Bronchial epithelial cell (primary cell): ENCODE measurements at regions not wholly inside any gene's neighbourhood (a gene's known extent, or its start where the extent isn't known, plus 50 kb on each side); places are given as distances from the start of the nearest gene placed in this dataset.

Experiments
- DNase-seq: peaks from one replicate; pipeline ENCODE4 v3.0.0-alpha.2; 2010; ENCODE audit warnings: low read depth
- FAIRE-seq: peaks from 2 replicates; lab custom pipeline; 2011; peaks lifted over from hg19 to GRCh38; lab: Jason Lieb, UNC
- H3K27me3 ChIP-seq: 2 replicates; pipeline ENCODE4 v1.5.1; 2011; ENCODE audit warnings: low read length; ENCODE audit not compliant: control insufficient read depth, insufficient read depth
- H3K36me3 ChIP-seq: 2 replicates; pipeline ENCODE4 v1.5.1; 2011; ENCODE audit warnings: low read length; ENCODE audit not compliant: control insufficient read depth, insufficient read depth
- H3K4me3 ChIP-seq: 2 replicates; pipeline ENCODE4 v1.5.1; 2011; ENCODE audit warnings: mild to moderate bottlenecking, low read depth, low read length, control low read depth
- CTCF ChIP-seq: IDR thresholded peaks from 2 replicates; pipeline ENCODE4 v1.5.1; 2011; ENCODE audit warnings: mild to moderate bottlenecking, moderate library complexity, low read length, control low read depth, inconsistent platforms; ENCODE audit not compliant: insufficient read depth, severe bottlenecking

GRCh38 chr13:92952161-92952560 lies 274.4 kb upstream of the GPC6 start:
- FAIRE-seq (no peak), DNase-seq (no peak)
- TF ChIP-seq CTCF = no peak
- Histone ChIP-seq H3K4me3 (no peak overlapping the region), H3K36me3 (no peaks in the 10 kb centered on the region), H3K27me3 (no peaks in the 10 kb centered on the region)

GRCh38 chr13:92954746-92955145 lies 271.9 kb upstream of the GPC6 start:
- FAIRE-seq (no peak), DNase-seq (no peak)
- no peaks in the 10 kb centered on the region for H3K27me3 ChIP-seq
- TF ChIP-seq CTCF = no peak
- H3K36me3 ChIP-seq = no peaks in the 10 kb centered on the region
- H3K4me3 ChIP-seq = no peak overlapping the region

- Histone ChIP-seq H3K27me3 (no peaks in the 10 kb centered on the region), H3K4me3 (no peak overlapping the region), H3K36me3 (no peaks in the 10 kb centered on the region)
- TF ChIP-seq CTCF = no peak
- FAIRE-seq = no peak
- no peak for DNase-seq
Measured at GRCh38 chr13:92959790-92960189, 266.8 kb upstream of the GPC6 start.

GRCh38 chr13:92963029-92963428 lies 263.6 kb upstream of the GPC6 start:
- no peak for TF ChIP-seq CTCF
- FAIRE-seq = no peak
- peak; percentile 21 for DNase-seq
- Histone ChIP-seq H3K36me3 (no peaks in the 10 kb centered on the region), H3K27me3 (no peaks in the 10 kb centered on the region), H3K4me3 (no peak overlapping the region)

GRCh38 chr13:92966341-92966740 lies 260.3 kb upstream of the GPC6 start:
- no peak for FAIRE-seq
- DNase-seq = no peak
- H3K27me3 ChIP-seq = no peaks in the 10 kb centered on the region
- H3K36me3 ChIP-seq = no peaks in the 10 kb centered on the region
- no peak for TF ChIP-seq CTCF
- H3K4me3 ChIP-seq = no peak overlapping the region

GRCh38 chr13:92966900-92967299 lies 259.7 kb upstream of the GPC6 start:
- DNase-seq = no peak
- Histone ChIP-seq H3K4me3 (no peak overlapping the region), H3K27me3 (no peaks in the 10 kb centered on the region), H3K36me3 (no peaks in the 10 kb centered on the region)
- no peak for FAIRE-seq
- TF ChIP-seq CTCF = no peak
